HCT116 (cell line): ENCODE measurements at regions not wholly inside any gene's neighbourhood (a gene's known extent, or its start where the extent isn't known, plus 50 kb on each side); places are given as distances from the start of the nearest gene placed in this dataset.

ENCODE experiments used
- ATAC-seq: fragments of 200-7000 bp; cut with Tn5 transposase; 2 replicates; pipeline ENCODE4 v1.9.1; 2020; ENCODE audit warnings: mild to moderate bottlenecking, moderate library complexity
- BruUV-seq: library from RNA; stranded (reverse); fragments of 400-500 nt; replicated peaks from 2 replicates; lab custom pipeline; 2021; lab: Mats Ljungman, UMichigan
- CTCF ChIA-PET: fragments of 300-600 bp; sonication (Branson Sonifier 250); formaldehyde crosslinking; loops from one replicate; lab custom pipeline; 2021; ENCODE audit warnings: antibody characterized with exemption; lab: Charles Lee
- POLR2A ChIA-PET: fragments of 300-600, 350-600 bp; sonication (Branson Sonifier 250); formaldehyde crosslinking; loops from one replicate; lab custom pipeline; 2021; ENCODE audit warnings: antibody characterized with exemption; lab: Charles Lee
- RAD21 ChIA-PET, 2 experiments: fragments of 300-600 bp; sonication (Branson Sonifier 250); formaldehyde crosslinking; loops; one replicate each; lab custom pipeline; 2023; ENCODE audit warnings: low total read pairs in 2 of 2; ENCODE audit not compliant: uncharacterized antibody in 2 of 2, unreplicated experiment in 2 of 2, low non-redundant PET in 1 of 2; lab: Charles Lee
- DNase-seq: peaks from one replicate; pipeline ENCODE4 v3.0.0-alpha.2; 2010; ENCODE audit warnings: low read depth, low spot score
- H2AFZ ChIP-seq: fragments of 200-600 bp; shearing (Covaris generic), sonication (generic); 2 replicates; pipeline ENCODE4 v1.6.1; 2017; ENCODE audit warnings: low read depth, mixed run types, mixed read lengths, antibody characterized with exemption, low read length; ENCODE audit not compliant: poor library complexity, severe bottlenecking
- H3K27ac ChIP-seq: 2 replicates; pipeline ENCODE4 v1.5.1; 2012; ENCODE audit warnings: low read depth, low read length
- H3K27me3 ChIP-seq: fragments of 200-600 bp; sonication (generic); 2 replicates; pipeline ENCODE4 v1.6.1; 2016; ENCODE audit warnings: mixed run types, low read length, mixed read lengths; ENCODE audit not compliant: insufficient read depth
- H3K36me3 ChIP-seq, 2 experiments: fragments of 200-500 bp in 1 of 2; fragments of 200-600 bp in 1 of 2; sonication (Bioruptor generic) in 1 of 2; sonication (generic) in 1 of 2; 2 replicates each; pipeline versions ENCODE4 v1.5.1 to v1.6.1; 2014 to 2016; ENCODE audit warnings: low read length in 2 of 2, inconsistent platforms in 1 of 2, mixed read lengths in 1 of 2, mixed run types in 1 of 2; ENCODE audit not compliant: insufficient read depth in 2 of 2, control insufficient read depth in 1 of 2
- H3K4me1 ChIP-seq, 2 experiments: fragments of 200-600 bp in 1 of 2; sonication (generic) in 1 of 2; 2 replicates each; pipeline versions ENCODE4 v1.5.1 to v1.6.1; 2012 to 2017; ENCODE audit warnings: low read length in 2 of 2, inconsistent platforms in 1 of 2, mild to moderate bottlenecking in 1 of 2, mixed read lengths in 1 of 2, mixed run types in 1 of 2, moderate library complexity in 1 of 2; ENCODE audit not compliant: insufficient read depth in 2 of 2, control insufficient read depth in 1 of 2
- H3K4me2 ChIP-seq: fragments of 200-600 bp; sonication (generic); 2 replicates; pipeline ENCODE4 v1.6.1; 2017; ENCODE audit warnings: mixed run types, low read length, mixed read lengths
- H3K4me3 ChIP-seq, 2 experiments: fragments of 200-600 bp in 1 of 2; sonication (generic) in 1 of 2; replicated peaks in 1 of 2; 2 replicates each; pipeline ENCODE4 v1.5.1; 2011 to 2016; ENCODE audit warnings: low read length in 2 of 2, control low read depth in 1 of 2, low read depth in 1 of 2, mild to moderate bottlenecking in 1 of 2, mixed read lengths in 1 of 2, mixed run types in 1 of 2
- H3K79me2 ChIP-seq: fragments of 200-600 bp; sonication (generic); 2 replicates; pipeline ENCODE4 v1.6.1; 2017; ENCODE audit warnings: mild to moderate bottlenecking, mixed run types, low read length, moderate library complexity, mixed read lengths; ENCODE audit not compliant: insufficient read depth
- H3K9ac ChIP-seq: fragments of 200-600 bp; sonication (generic); 2 replicates; pipeline ENCODE4 v1.6.1; 2016; ENCODE audit warnings: low read length, mixed read lengths
- H3K9me2 ChIP-seq: fragments of 200-600 bp; sonication (generic), shearing (Covaris generic); 2 replicates; pipeline ENCODE4 v1.6.1; 2017; ENCODE audit warnings: mixed run types, mild to moderate bottlenecking, moderate library complexity; ENCODE audit not compliant: insufficient read depth
- H3K9me3 ChIP-seq, 2 experiments: fragments of 200-500 bp in 1 of 2; fragments of 200-600 bp in 1 of 2; sonication (Bioruptor generic) in 1 of 2; sonication (generic) in 1 of 2; 2 replicates each; pipeline ENCODE4 v1.6.1; 2014 to 2017; ENCODE audit warnings: low read length in 2 of 2, mixed read lengths in 2 of 2, inconsistent platforms in 1 of 2, low read depth in 1 of 2, mild to moderate bottlenecking in 1 of 2, mixed run types in 1 of 2, moderate library complexity in 1 of 2; ENCODE audit not compliant: control insufficient read depth in 1 of 2, insufficient read depth in 1 of 2
- H4K20me1 ChIP-seq: fragments of 200-600 bp; sonication (generic), shearing (Covaris generic); 2 replicates; pipeline ENCODE4 v1.6.1; 2017; ENCODE audit warnings: mixed run types, mild to moderate bottlenecking, moderate library complexity; ENCODE audit not compliant: insufficient read depth
- CBX3 ChIP-seq: IDR thresholded peaks from 2 replicates; pipeline ENCODE4 v1.6.1; 2012; ENCODE audit warnings: low read depth
- EGR1 ChIP-seq: IDR thresholded peaks from 2 replicates; pipeline ENCODE4 v1.6.1; 2012; ENCODE audit warnings: low read depth
- ELF1 ChIP-seq: IDR thresholded peaks from 2 replicates; pipeline ENCODE4 v1.6.1; 2012; ENCODE audit warnings: low read depth, borderline replicate concordance
- EZH2 ChIP-seq: fragments of 200-600 bp; sonication (generic); IDR thresholded peaks from 2 replicates; pipeline ENCODE4 v1.6.1; 2017; ENCODE audit warnings: antibody characterized with exemption, mixed run types
- FOSL1 ChIP-seq: IDR thresholded peaks from 2 replicates; pipeline ENCODE4 v1.6.1; 2012; ENCODE audit warnings: low read depth
- JUND ChIP-seq: IDR thresholded peaks from 2 replicates; pipeline ENCODE4 v1.6.1; 2012
- MAX ChIP-seq: IDR thresholded peaks from 2 replicates; pipeline ENCODE4 v1.6.1; 2012
- POLR2A ChIP-seq: IDR thresholded peaks from 2 replicates; pipeline ENCODE4 v1.7.0; 2011; ENCODE audit warnings: borderline replicate concordance; ENCODE audit not compliant: insufficient read depth, insufficient read length; ENCODE audit errors: extremely low read depth
- POLR2AphosphoS5 ChIP-seq: IDR thresholded peaks from 2 replicates; pipeline ENCODE4 v1.6.1; 2011; ENCODE audit warnings: mild to moderate bottlenecking, low read depth, low read length, moderate library complexity
- RAD21 ChIP-seq: IDR thresholded peaks from 2 replicates; pipeline ENCODE4 v1.6.1; 2012; ENCODE audit warnings: low read depth, mild to moderate bottlenecking
- REST ChIP-seq: IDR thresholded peaks from 2 replicates; pipeline ENCODE4 v1.6.1; 2012; ENCODE audit warnings: low read depth
- SP1 ChIP-seq: IDR thresholded peaks from 2 replicates; pipeline ENCODE4 v1.6.1; 2012; ENCODE audit warnings: low read depth
- SRF ChIP-seq: IDR thresholded peaks from 2 replicates; pipeline ENCODE4 v1.6.1; 2012; ENCODE audit warnings: low read depth
- TCF7L2 ChIP-seq: IDR thresholded peaks from 2 replicates; pipeline ENCODE4 v1.7.0; 2011; ENCODE audit warnings: borderline replicate concordance, inconsistent platforms; ENCODE audit not compliant: insufficient read depth, insufficient read length; ENCODE audit errors: extremely low read depth
- ZFX ChIP-seq: fragments of 450-650 bp; IDR thresholded peaks from 2 replicates; pipeline ENCODE4 v1.6.1; 2017
- ZNF274 ChIP-seq: fragments of 200-500 bp; sonication (Bioruptor generic); IDR thresholded peaks from 2 replicates; pipeline ENCODE4 v1.6.1; 2014; ENCODE audit warnings: mild to moderate bottlenecking, low read depth, low read length, inconsistent platforms
- intact Hi-C: fragments of 100-400 bp; cut with micrococcal nuclease; formaldehyde crosslinking; loops from 2 replicates; pipeline ENCODE4 v1.10.0; 2022
- TF ChIP-seq, protein P1 (sequence below): IDR thresholded peaks from 2 replicates; pipeline ENCODE4 v1.6.1; 2012

DNA sequence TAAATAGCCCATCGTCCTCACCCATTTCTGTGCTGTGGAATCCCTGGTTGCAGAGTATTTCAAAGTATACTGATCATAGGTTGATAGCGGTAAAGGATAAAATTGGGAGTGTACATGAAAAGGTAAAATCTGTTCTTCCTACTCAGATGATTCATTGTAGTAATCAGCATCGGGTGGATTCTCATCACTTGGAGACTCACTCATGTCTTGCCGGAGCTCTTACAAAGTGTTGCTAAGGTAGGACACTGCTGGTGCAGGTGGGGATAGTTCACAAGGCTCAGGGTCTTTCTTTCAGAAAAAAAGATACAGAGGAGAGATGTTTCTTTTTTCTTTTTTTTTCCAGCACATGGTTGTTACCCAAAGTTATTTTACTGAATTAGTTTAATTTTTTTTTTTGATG is 84.8 kb downstream of the MTNR1B start:
- ChIA-PET POLR2A (no interaction called here), RAD21 (no interaction called here), CTCF (interaction anchor here (1.4 kb wide), 1 partner anchor 112 kb away, joined by 9 read pairs; no protein-coding TSS in a partner anchor)
- H2AFZ ChIP-seq = peak overlapping the region; percentile 17
- H3K9me2 ChIP-seq = no peaks in the 10 kb centered on the region; the same call in 1 of the 2 replicates
- H3K4me3 ChIP-seq = no peak overlapping the region
- H3K4me2 ChIP-seq = peak overlapping the region; percentile 58
- intact Hi-C loops = no loop called here
- BruUV-seq = no TSS peak
- H3K9ac ChIP-seq = no peak overlapping the region
- DNase-seq (no peak), ATAC-seq (no peak)
- no peaks in the 10 kb centered on the region for H3K79me2 ChIP-seq
- H3K9me3 ChIP-seq = no peaks in the 10 kb centered on the region
- H4K20me1 ChIP-seq = no peaks in the 10 kb centered on the region
- no peaks in the 10 kb centered on the region for H3K27me3 ChIP-seq
- H3K36me3 ChIP-seq = no peaks in the 10 kb centered on the region
- TF ChIP-seq RAD21 (no peak), SP1 (no peak), JUND (0 out of 2 replicates have a peak, but pooled peaks have one; percentile 8), POLR2AphosphoS5 (no peak)
- TF ChIP-seq, protein P1, sequence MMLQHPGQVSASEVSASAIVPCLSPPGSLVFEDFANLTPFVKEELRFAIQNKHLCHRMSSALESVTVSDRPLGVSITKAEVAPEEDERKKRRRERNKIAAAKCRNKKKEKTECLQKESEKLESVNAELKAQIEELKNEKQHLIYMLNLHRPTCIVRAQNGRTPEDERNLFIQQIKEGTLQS = no peak
- no peak overlapping the region for H3K27ac ChIP-seq
- peaks cover 12 to 23% of the 10 kb centered on the region in 2 experiments; a peak in 3 of 4 replicates for H3K4me1 ChIP-seq

- no peaks in the 10 kb centered on the region for H3K36me3 ChIP-seq
- intact Hi-C loops = loop anchor here (1.0 kb wide), 1 partner anchor 54 kb away; no protein-coding TSS in a partner anchor
- peak; percentile 94 for ATAC-seq
- ChIA-PET POLR2A (interaction anchor here (1.1 to 2.3 kb wide), 4 partner anchors 10 to 54 kb away, joined by 4 to 16 read pairs (median 6); no protein-coding TSS in a partner anchor), RAD21 (no interaction called here), CTCF (interaction anchor here (0.9 to 1.4 kb wide), 2 partner anchors 10 to 113 kb away, joined by 4 to 9 read pairs; no protein-coding TSS in a partner anchor)
- peak; percentile 97 for DNase-seq
- peak overlapping the region; percentile 58 for H3K4me2 ChIP-seq
- no peaks in the 10 kb centered on the region for H3K27me3 ChIP-seq
- H3K4me1 ChIP-seq = peaks cover 12 to 23% of the 10 kb centered on the region in 2 experiments; a peak in 3 of 4 replicates
- H4K20me1 ChIP-seq = no peaks in the 10 kb centered on the region
- H3K9ac ChIP-seq = peak overlapping the region; percentile 24; the same call in 1 of the 2 replicates
- 0 out of 4 replicates have a peak overlapping the region, but pooled peaks of 1 of the 2 experiments have one; percentile 14 for H3K4me3 ChIP-seq
- peak overlapping the region; percentile 78 for H2AFZ ChIP-seq
- H3K27ac ChIP-seq = peak overlapping the region; percentile 61
- no peaks in the 10 kb centered on the region for H3K9me3 ChIP-seq
- no peaks in the 10 kb centered on the region; the same call in 1 of the 2 replicates for H3K9me2 ChIP-seq
- no TSS peak for BruUV-seq
- no peaks in the 10 kb centered on the region for H3K79me2 ChIP-seq
- TF ChIP-seq CBX3 = peak; percentile 81; the same call in 1 of the 2 replicates
- TF ChIP-seq, protein P1 = peak; percentile 78
- TF ChIP-seq FOSL1 = peak; percentile 100
- no peak; the same call in 1 of the 2 replicates for TF ChIP-seq ELF1
- no peak for TF ChIP-seq REST
- peak; percentile 71 for TF ChIP-seq EGR1
- peak; percentile 88 for TF ChIP-seq SRF
- TF ChIP-seq JUND = peak; percentile 98
- TF ChIP-seq RAD21 = peak; percentile 43
- peak; percentile 66 for TF ChIP-seq TCF7L2
- peak; percentile 99 for TF ChIP-seq SP1
- TF ChIP-seq ZFX = no peak
- TF ChIP-seq POLR2AphosphoS5 = peak; percentile 66; the same call in 1 of the 2 replicates
- peak; percentile 80 for TF ChIP-seq MAX
- TF ChIP-seq EZH2 = no peak
- no peak for TF ChIP-seq POLR2A
- no peak for TF ChIP-seq ZNF274
These were observed 85.4 kb downstream of the MTNR1B start for GRCh38 chr11:93054881-93055280.
